Mesothelial cell of epicardium (in vitro differentiated cells): ENCODE measurements at regions not wholly inside any gene's neighbourhood (a gene's known extent, or its start where the extent isn't known, plus 50 kb on each side); places are given as distances from the start of the nearest gene placed in this dataset.
"Not testable (repeated sequence)": the region's sequence is repeated elsewhere in the genome, so short reads cannot be mapped to it uniquely, and the experiment has no call there.

Experiments
- DNase-seq, 2 experiments: peaks; one replicate each; pipeline ENCODE4 v3.0.0; 2021; ENCODE audit warnings: low spot score in 2 of 2; ENCODE audit not compliant: unreplicated experiment in 2 of 2
- H3K27ac Mint-ChIP-seq: 2 replicates; pipeline ENCODE4 v1.8.0; 2021; ENCODE audit warnings: mixed read lengths
- H3K27me3 Mint-ChIP-seq: 2 replicates; pipeline ENCODE4 v1.8.0; 2021; ENCODE audit warnings: low read depth, mixed read lengths
- H3K36me3 Mint-ChIP-seq: 2 replicates; pipeline ENCODE4 v1.8.0; 2021; ENCODE audit warnings: mixed read lengths
- H3K4me1 Mint-ChIP-seq: 2 replicates; pipeline ENCODE4 v1.8.0; 2021; ENCODE audit warnings: mixed read lengths
- H3K4me3 Mint-ChIP-seq: 2 replicates; pipeline ENCODE4 v1.8.0; 2021; ENCODE audit warnings: mild to moderate bottlenecking, moderate library complexity, mixed read lengths
- H3K9me3 Mint-ChIP-seq: 2 replicates; pipeline ENCODE4 v1.8.0; 2021; ENCODE audit warnings: mixed read lengths
- TF ChIP-seq, protein P1 (sequence below): fragments of 200-600 bp; sonication (generic); IDR thresholded peaks from one replicate; pipeline ENCODE4 v1.5.0; 2021; ENCODE audit warnings: antibody characterized with exemption; ENCODE audit not compliant: unreplicated experiment

DNA sequence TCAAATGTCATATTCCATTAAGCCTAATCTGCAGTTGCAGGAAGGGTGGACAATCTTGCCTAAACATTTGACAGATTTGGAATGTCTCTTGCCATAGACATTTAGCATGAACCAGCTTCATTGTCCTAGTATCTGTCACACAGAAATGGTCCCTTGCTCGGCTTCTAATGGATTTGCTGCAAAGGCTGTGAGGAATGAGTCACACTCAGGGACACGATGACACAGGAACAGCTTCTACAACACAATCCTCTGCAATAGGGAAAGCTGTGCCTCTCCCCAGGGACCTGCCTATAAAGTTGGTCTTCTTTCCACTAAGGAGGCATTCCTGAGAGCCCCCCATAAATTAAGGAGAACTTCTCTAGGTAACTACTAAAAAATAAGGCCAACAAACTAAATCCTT, 155.1 kb upstream of the L3MBTL4 start:
- Mint-ChIP-seq H3K4me3 (no peak overlapping the region), H3K4me1 (peaks cover 43% of the 10 kb centered on the region)

DNA sequence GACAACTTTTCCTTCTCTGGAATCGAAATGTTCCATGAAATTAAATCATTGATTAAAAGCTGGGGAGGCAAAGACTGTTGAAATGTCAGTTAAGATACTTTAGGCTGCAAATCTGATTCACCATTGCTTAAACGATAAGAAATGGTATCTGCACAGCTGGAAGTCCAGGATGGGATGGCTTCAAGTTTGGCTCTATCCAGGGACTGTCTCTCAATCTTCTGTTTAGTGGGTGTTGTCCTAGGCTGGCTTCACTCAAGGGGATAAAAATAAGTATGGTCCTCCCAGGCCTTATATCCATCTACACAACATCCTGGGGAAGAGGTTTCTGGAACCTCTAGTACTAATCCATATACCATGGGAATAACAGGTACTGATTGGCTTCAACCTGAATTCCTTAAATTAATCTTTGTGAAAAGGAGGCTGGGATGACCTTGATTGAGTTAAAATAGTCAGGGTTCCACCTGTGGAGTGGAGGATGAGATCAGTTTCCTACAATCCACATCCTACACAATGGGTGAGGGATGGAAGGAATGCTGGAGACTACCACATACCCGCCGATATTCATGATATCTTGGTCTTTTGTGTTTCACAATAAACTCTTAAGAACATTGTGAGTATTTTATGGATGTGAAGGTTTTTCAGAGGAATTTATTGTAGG, 156.0 kb upstream of the L3MBTL4 start:
- H3K9me3 Mint-ChIP-seq: no peaks in the 10 kb centered on the region
- peaks cover 38% of the 10 kb centered on the region for H3K4me1 Mint-ChIP-seq
- no peaks in the 10 kb centered on the region for H3K27me3 Mint-ChIP-seq
- TF ChIP-seq, protein P1, sequence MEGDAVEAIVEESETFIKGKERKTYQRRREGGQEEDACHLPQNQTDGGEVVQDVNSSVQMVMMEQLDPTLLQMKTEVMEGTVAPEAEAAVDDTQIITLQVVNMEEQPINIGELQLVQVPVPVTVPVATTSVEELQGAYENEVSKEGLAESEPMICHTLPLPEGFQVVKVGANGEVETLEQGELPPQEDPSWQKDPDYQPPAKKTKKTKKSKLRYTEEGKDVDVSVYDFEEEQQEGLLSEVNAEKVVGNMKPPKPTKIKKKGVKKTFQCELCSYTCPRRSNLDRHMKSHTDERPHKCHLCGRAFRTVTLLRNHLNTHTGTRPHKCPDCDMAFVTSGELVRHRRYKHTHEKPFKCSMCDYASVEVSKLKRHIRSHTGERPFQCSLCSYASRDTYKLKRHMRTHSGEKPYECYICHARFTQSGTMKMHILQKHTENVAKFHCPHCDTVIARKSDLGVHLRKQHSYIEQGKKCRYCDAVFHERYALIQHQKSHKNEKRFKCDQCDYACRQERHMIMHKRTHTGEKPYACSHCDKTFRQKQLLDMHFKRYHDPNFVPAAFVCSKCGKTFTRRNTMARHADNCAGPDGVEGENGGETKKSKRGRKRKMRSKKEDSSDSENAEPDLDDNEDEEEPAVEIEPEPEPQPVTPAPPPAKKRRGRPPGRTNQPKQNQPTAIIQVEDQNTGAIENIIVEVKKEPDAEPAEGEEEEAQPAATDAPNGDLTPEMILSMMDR: no peak
- no peak overlapping the region for H3K4me3 Mint-ChIP-seq
- no peak overlapping the region for H3K27ac Mint-ChIP-seq
- no peak for DNase-seq
- no peaks in the 10 kb centered on the region for H3K36me3 Mint-ChIP-seq

More for the DNA sequence above, 155.1 kb upstream of the L3MBTL4 start:
- DNase-seq: no peak
- no peak overlapping the region for H3K27ac Mint-ChIP-seq
- no peaks in the 10 kb centered on the region for H3K36me3 Mint-ChIP-seq
- no peaks in the 10 kb centered on the region for H3K27me3 Mint-ChIP-seq
- TF ChIP-seq, protein P1: no peak
- H3K9me3 Mint-ChIP-seq: no peaks in the 10 kb centered on the region

DNA sequence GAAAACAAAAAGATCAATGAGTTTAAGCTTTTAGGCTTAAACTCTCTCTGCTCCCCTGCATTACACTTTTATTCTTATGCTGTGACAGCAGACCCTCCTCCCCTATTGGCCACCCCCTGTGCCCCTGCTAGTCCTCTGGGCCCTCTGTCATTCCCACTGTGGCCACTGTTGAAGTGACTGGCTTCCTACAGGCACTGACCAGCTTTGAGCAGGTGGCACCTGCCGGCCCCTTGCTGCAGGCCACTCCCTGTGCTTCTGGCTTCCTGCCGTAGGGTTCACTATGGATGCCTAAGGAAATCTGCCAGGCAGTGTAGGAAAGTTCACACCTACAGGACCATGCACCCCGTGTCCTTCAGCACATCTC, 156.5 kb upstream of the L3MBTL4 start:
- no peak overlapping the region for H3K4me3 Mint-ChIP-seq
- DNase-seq: no peak
- no peaks in the 10 kb centered on the region for H3K9me3 Mint-ChIP-seq
- H3K27me3 Mint-ChIP-seq: no peaks in the 10 kb centered on the region
- H3K36me3 Mint-ChIP-seq: no peaks in the 10 kb centered on the region
- TF ChIP-seq, protein P1: no peak
- no peak overlapping the region for H3K27ac Mint-ChIP-seq
- peaks cover 37% of the 10 kb centered on the region for H3K4me1 Mint-ChIP-seq

DNA sequence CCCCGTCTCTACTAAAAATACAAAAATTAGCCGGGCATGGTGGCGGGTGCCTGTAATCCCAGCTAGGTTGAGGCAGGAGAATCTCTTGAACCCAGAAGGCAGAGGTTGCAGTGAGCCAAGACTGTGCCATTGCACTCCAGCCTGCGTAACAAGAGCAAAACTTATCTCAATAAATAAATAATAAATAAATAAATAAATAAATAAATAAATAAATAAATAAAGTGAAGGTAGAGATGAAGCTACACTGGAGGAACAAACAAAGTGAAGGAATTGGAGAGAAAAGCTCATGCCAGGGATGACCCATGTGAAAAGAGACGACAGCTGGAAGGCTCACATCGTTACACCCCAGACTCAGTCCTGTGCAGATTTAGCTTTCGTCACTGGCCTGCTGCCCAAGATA, 157.3 kb upstream of the ARHGAP28 start:
- not testable (repeated sequence) for H3K9me3 Mint-ChIP-seq, H3K36me3 Mint-ChIP-seq, H3K27ac Mint-ChIP-seq, DNase-seq, H3K27me3 Mint-ChIP-seq, H3K4me3 Mint-ChIP-seq
- peaks cover 32% of the 10 kb centered on the region for H3K4me1 Mint-ChIP-seq

DNA sequence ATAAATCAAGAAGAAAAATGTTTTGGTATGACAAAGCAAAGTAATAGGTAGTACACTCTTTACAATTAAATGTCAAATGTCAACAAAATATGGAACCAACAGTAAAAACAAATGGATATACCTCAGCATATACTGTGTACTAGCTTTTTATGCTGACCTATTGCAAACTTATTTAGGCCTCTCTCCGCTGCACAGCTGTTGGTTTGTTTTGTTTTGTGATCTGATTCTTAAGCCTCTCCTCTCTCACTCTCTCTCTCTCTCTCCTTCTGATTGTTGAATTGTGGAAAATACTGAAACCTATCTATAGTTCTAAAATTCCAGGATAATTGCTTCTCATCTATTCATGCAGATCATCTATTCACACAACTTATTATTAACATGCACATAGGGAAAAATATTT, 154.9 kb upstream of the ARHGAP28 start:
- DNase-seq: no peak
- Mint-ChIP-seq H3K27ac (no peak overlapping the region), H3K4me3 (no peak overlapping the region), H3K27me3 (no peaks in the 10 kb centered on the region), H3K36me3 (peaks cover 7% of the 10 kb centered on the region), H3K4me1 (peaks cover 20% of the 10 kb centered on the region), H3K9me3 (peaks cover 6% of the 10 kb centered on the region)
- TF ChIP-seq, protein P1: no peak

DNA sequence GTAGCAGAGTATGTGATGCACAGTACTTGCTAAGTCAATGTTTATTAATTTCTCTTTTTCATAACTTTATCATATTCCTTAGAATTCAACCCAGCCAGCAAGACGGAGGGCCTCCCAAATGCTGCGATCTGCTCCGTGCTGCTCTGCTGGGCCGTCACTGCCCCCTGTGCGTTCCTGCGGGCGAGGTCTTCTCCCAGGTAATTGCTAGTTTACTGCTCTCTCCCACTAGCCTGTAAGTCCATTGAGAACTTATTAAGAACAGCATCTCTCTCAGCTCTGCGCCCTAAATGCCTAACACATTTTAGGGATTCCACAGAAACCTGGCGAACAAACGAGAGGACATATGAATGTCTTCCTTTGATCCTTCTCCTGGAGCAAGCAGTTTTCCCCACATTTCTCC, 153.6 kb upstream of the ARHGAP28 start:
- H3K4me3 Mint-ChIP-seq: no peak overlapping the region
- peaks cover 7% of the 10 kb centered on the region for H3K36me3 Mint-ChIP-seq
- H3K4me1 Mint-ChIP-seq: peaks cover 20% of the 10 kb centered on the region
- H3K27me3 Mint-ChIP-seq: no peaks in the 10 kb centered on the region
- TF ChIP-seq, protein P1: no peak
- peak overlapping the region; percentile 36 for H3K27ac Mint-ChIP-seq
- H3K9me3 Mint-ChIP-seq: peaks cover 6% of the 10 kb centered on the region
- no peak for DNase-seq
